NB4 (cell line): ENCODE measurements at regions not wholly inside any gene's neighbourhood (a gene's known extent, or its start where the extent isn't known, plus 50 kb on each side); places are given as distances from the start of the nearest gene placed in this dataset.

Experiments
- DNase-seq: peaks from one replicate; pipeline ENCODE4 v3.0.0; 2010; ENCODE audit warnings: low read depth
- H3K4me3 ChIP-seq: one replicate; pipeline ENCODE4 v1.5.1; 2011; ENCODE audit warnings: mild to moderate bottlenecking, low read depth, low read length, moderate library complexity
- MAX ChIP-seq: IDR thresholded peaks from 2 replicates; pipeline ENCODE4 v1.6.1; 2011; ENCODE audit warnings: low read depth, low read length
- MYC ChIP-seq: IDR thresholded peaks from 2 replicates; pipeline ENCODE4 v1.6.1; 2011; ENCODE audit warnings: low read depth, low read length
- POLR2A ChIP-seq: IDR thresholded peaks from 2 replicates; pipeline ENCODE4 v1.6.1; 2011; ENCODE audit warnings: mild to moderate bottlenecking; ENCODE audit not compliant: insufficient read length; ENCODE audit errors: extremely low read depth
- TF ChIP-seq, protein P1 (sequence below): IDR thresholded peaks from one replicate; pipeline ENCODE4 v1.5.1; 2012; ENCODE audit warnings: low read depth, low read length

DNA sequence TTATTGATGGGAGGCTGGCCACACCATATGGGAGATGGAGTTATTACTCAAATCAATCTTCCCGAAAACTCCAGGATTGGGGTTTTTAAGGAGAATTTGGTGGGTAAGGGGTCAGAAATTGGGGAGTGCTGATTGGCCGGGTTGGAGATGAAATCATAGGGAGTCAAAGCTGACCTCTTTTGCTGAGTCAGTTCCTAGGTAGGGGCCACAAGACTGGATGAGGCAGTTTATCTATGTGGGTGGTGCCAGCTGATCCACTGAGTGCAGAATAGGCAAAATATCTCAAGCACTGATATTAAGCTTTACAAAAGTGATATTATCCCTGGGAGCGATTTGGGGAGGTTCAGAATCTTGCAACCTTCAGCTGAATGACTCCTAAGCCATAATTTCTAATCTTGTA lies 75.7 kb upstream of the CLINT1 start:
- TF ChIP-seq MAX (no peak), MYC (no peak), POLR2A (no peak)
- TF ChIP-seq, protein P1, sequence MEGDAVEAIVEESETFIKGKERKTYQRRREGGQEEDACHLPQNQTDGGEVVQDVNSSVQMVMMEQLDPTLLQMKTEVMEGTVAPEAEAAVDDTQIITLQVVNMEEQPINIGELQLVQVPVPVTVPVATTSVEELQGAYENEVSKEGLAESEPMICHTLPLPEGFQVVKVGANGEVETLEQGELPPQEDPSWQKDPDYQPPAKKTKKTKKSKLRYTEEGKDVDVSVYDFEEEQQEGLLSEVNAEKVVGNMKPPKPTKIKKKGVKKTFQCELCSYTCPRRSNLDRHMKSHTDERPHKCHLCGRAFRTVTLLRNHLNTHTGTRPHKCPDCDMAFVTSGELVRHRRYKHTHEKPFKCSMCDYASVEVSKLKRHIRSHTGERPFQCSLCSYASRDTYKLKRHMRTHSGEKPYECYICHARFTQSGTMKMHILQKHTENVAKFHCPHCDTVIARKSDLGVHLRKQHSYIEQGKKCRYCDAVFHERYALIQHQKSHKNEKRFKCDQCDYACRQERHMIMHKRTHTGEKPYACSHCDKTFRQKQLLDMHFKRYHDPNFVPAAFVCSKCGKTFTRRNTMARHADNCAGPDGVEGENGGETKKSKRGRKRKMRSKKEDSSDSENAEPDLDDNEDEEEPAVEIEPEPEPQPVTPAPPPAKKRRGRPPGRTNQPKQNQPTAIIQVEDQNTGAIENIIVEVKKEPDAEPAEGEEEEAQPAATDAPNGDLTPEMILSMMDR = no peak
- DNase-seq = no peak
- H3K4me3 ChIP-seq = no peak overlapping the region

DNA sequence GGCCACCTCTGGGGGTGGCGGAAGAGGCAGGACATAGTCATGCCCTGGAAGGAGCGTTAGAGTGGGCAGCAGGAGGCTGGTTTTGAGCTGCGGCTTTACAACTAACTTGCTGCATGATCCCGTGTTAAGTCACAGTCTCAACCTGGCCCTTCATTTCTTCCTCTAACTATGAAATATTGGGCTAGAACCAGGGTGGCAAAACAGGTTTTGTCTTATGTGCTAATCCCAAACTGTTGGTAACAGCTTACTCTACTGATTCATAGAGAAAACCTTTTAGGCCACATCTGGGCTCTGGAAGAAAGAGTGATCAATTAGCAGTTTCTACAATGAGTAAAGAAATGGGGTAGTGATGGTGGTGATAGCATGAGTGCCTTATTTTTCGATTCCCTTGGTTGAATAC lies 74.1 kb upstream of the CLINT1 start:
- DNase-seq = no peak
- no peak overlapping the region for H3K4me3 ChIP-seq
- TF ChIP-seq MAX (no peak), POLR2A (no peak), MYC (no peak)
- TF ChIP-seq, protein P1 = no peak

- DNase-seq = no peak
- TF ChIP-seq MYC = no peak
- no peak for TF ChIP-seq POLR2A
- TF ChIP-seq, protein P1 = no peak
- no peak for TF ChIP-seq MAX
- H3K4me3 ChIP-seq = no peak overlapping the region
These were observed 71.8 kb upstream of the CLINT1 start for GRCh38 chr5:157930710-157931109.

GRCh38 chr5:157926977-157927376 lies 68.0 kb upstream of the CLINT1 start:
- no peak for DNase-seq
- no peak overlapping the region for H3K4me3 ChIP-seq
- TF ChIP-seq MYC (no peak), POLR2A (no peak), MAX (no peak)
- TF ChIP-seq, protein P1 = no peak

DNA sequence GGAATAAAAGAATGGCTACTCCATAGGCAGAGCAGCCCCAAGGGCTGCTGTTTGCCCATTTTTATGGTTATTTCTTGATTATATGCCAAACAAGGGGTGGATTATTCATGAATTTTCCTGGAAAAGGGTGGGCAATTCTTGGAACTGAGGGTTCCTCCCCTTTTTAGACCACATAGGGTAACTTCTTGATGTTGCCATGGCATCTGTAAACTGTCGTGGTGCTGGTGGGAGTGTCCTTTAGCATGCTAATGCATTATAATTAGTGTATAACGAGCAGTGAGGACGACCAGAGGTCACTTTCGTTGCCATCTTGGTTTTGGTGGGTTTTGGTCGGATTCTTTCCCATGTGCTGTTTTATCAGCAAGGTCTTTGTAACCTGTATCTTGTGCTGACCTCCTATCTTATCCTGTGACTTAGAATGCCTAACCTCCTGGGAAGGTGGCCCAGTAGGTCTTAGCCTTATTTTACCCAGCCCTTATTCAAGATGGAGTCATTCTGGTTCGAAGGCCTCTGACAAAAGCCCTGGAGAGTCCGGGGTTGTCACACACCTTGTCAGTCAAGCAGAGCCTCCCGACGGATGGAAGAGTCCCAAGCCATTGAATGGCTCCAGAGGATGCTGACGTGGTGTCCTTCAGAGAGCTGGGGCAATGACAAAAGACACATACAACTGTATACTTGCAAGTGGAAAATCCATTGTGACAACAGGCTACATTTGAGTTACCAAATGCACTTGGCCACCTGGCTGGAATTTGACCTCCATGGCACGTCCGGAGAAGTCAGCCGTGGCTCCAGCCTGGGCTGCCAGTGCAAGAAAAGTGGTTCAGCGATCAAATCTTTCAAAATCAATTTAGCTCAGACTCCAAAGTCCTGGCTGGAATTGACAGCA lies 67.1 kb upstream of the CLINT1 start:
- TF ChIP-seq MYC (no peak), POLR2A (no peak), MAX (no peak)
- TF ChIP-seq, protein P1 = no peak
- H3K4me3 ChIP-seq = no peak overlapping the region
- no peak for DNase-seq
